Activated CD4-positive, alpha-beta T cell treated with anti-CD3 and anti-CD28 coated beads for 1 hour (primary cell): ENCODE measurements at regions not wholly inside any gene's neighbourhood (a gene's known extent, or its start where the extent isn't known, plus 50 kb on each side); places are given as distances from the start of the nearest gene placed in this dataset.

Experiments
- DNase-seq: peaks from one replicate; pipeline ENCODE4 v3.0.0-alpha.2; 2020

DNA sequence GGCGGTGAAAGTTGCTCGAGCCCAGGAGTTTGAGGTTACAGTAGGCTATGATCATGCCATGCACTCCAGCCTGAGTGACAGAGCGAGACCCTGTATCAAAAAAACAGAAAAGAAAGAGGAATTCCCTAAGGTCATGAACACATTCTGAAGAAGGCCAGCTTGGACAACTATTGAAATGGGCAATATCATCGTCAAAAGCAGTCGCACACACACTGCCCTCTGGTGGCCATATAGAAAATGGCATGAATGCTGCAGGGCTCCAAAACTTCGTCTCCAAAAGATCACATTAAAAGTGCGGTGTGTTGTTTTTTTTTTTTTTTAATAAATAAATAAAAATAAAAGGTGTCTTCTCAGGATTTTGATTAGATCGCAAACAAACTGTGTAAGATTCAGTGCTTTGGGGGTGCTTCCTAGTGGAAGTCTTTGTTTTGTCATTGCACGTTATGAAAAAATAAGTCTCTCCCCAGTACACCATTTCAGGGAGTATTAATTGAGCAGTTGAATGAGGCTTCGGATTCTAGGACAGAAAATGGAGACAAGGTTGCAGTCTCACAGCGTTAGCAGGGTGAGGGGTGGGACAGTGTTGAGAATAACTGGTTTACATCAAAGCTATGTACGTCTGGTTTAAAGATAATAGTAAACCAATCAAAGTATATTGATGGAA, 87.5 kb upstream of the FMN2 start:
- DNase-seq, result no peak

DNA sequence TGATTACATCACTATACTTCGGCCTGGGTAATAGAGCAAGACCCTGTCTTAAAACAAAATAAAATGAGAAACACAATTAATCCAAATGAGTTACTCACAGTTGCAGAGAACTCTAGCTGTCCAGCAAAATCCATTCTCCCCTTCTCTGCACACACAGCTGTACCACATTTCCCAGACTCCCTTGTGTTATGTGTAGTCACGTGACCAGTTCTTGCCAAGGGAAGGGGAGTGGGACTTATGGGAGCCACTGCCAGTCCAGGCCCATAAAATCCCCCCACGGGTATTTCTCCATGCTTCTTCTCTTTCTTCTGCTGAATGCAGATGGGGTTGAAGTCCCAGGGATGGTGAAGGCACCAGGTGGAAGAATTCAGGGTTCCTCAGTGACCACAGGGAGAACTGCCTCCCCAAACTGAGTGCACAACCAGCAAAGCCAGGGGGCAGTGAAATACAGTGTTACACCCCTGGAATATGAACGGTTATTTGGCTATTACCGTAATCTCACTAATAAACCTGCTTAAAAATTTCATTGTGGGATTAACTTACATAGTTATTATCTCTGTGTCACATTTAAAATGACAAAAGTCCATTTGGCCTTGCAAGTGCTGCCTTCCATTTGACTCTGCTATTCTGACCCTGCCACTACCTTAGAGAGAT, 85.6 kb upstream of the FMN2 start:
- no peak for DNase-seq

DNA sequence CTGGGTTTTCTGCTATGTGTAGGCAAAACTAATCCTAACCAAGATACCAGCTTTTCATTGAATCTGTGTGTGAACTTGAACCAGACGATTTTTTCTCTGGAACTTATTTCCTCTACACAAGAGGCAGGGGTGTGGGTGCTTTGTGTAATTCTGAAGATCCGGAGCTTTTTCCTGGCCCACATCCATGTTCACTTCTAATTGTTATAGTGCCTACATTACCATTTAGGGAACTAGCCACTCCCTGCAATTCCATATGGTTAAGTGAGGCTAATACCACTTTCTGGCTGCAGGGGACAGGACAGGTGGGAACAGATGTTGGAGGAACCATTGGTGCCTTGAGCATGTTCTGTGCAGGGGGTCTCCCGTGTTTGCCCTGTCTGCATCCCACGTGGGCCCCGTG, 83.4 kb upstream of the FMN2 start:
- no peak for DNase-seq

DNA sequence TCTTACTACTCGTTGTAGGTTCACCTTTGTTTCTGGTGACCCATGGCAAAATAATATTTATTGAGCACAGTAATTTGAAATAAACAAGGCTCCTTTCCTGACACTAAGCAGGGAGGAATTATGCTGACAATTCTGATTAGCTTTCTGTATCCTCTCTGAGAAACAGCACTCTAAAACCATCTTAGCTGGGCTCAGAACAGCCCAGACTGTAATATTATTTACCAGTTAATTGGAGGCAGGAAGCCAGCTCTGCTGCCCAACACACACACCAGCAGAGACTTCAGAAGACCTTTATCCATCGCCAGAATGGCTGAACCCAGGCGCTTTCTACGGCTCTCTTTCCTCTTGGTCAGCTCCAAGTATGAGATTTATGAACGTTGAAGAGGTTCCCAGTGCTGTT, 77.6 kb upstream of the FMN2 start:
- no peak for DNase-seq

DNA sequence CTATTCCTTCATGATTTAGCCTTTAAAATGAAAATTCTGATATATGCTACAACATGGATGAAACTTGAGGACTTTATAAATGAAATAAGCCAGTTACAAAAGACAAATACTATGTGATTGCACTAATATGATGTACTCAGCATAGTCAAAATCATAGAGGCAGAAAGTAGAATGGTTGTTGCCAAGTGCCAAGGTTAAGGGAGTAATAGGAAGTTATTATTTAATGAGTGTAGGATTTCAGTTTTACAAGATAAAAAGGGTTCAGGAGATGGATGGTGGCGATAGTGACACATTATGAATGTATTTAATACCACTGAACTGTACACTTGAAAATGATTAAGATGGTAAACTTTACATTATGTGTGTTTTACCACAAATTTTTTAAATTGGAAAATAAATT, 73.1 kb upstream of the FMN2 start:
- no peak for DNase-seq

DNA sequence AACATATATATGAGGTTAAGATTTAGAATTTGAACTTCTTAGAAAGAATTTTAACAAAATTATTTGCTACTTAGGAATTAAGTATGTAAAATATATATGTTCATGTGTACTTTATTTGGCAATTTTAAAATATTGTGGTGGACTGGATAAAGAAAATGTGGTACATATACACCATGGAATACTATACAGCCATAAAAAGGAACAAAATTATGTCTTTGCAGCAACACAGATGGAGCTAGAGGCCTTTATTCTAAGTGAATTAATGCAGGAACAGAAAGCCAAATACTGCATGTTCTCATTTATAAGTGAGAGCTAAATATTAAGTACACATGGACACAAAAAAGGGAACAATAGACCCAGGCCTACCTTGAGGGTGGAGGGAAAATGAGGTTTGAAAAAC, 72.2 kb upstream of the FMN2 start:
- no peak for DNase-seq

DNA sequence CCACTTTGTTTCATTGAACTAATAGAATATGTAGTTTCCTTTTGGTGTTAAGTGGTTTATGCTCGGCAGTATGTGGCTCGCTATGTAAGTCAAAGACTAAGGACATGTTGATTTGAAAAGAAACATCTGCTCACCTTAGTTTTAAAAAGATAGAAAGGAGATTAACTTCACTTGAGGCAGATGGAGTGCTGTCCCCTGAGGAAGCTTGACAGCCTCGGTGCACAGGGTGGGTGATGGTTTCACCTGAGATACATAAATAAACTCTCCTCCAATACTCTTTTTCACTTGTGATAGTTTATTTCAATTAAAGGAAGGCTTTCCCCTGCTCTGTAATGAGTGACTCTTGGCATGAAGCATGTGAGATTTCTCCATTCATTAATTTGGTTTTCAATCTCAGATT, 70.8 kb upstream of the FMN2 start:
- DNase-seq, result no peak

DNA sequence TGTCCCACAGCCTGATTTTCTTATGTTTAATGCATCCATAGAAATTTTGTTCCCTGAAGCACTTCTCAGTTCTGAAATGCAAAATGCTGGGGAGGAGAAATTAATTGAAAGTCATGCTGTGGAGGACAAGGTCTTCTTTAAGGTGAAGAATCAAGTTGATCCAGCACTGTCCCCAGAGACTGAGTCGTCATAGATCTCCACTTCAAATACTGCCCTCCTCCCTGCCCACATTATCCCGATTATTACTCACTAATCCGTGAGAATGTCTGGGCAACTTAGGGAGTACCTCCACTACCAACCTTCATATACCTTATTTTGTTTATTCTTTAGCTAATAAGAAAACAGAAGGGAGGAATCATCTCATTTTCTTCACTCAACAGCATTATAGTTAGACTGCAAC, 70.0 kb upstream of the FMN2 start:
- no peak for DNase-seq

DNA sequence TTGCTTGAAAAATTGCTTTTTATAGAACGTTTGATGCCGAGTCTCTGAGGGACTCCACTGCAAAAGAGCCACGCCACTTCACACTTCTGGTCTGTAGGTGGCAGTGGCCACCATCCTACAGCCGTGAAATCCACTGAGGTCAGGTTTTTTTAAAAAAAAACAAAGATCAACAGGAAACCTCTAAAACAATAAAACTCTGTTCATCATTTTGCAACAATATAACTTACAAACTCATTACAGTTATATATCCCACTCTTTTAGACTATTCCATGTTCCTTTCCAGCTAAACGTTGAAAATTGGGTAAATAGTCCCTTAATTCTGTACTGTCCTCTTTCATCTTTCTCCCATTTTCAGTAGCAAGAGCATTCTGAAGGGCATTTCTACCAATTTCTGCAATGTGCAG, 64.6 kb upstream of the FMN2 start:
- no peak for DNase-seq

DNA sequence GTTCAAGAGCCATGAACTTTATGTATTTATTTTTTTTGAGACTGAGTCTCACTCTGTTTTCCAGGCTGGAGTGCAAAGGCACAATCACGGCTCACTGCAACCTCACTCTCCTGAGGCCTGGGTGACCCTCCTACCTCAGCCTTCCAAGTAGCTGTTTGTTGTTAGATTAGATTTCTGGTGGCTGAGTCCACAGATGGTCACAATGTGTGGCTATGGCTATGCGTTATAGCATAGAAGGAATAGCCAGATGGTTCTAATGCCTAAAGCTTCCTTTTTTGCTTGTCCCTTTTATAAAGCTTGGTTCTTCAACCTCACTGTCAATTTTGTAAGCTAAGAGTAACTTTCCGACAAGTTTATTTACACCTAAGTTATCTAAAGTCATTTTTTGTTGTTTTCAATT, 62.3 kb upstream of the FMN2 start:
- no peak for DNase-seq

DNA sequence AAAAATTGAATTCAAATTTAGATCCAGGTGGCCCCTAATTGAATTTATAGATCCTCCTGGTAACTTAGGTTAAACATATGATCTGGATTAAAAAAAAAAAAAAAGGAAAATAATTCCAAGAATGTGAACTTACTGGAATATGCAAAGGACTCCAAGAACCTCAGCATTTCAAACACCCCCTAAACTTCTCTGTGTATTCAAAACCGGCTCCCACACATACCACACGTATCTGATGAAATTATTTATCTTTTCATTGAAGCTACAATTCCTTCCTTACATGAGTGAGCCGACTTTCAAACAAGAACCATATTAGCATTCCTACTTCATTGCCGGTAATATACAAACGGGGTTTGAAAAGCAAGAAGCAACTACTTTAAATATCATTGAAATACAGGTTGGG, 61.4 kb upstream of the FMN2 start:
- no peak for DNase-seq

DNA sequence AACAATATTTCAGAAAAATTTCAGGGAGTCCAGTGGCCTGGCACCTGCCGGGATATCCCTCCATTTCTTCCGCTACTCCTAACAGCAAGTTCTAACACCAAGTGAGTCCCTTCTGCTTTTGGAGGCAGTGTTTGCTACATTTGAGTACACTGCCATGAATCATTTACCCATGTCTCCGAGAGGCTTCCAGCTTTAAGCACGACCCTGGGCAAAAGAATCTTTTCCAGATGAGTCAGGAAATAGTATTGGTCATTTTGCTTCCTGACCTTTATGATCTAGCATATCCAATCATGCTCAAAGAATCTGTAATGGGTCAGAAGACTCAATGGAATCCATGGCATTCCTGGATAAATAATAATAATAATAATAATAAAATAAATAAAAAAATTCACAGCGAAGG, 60.7 kb upstream of the FMN2 start:
- DNase-seq, result no peak

DNA sequence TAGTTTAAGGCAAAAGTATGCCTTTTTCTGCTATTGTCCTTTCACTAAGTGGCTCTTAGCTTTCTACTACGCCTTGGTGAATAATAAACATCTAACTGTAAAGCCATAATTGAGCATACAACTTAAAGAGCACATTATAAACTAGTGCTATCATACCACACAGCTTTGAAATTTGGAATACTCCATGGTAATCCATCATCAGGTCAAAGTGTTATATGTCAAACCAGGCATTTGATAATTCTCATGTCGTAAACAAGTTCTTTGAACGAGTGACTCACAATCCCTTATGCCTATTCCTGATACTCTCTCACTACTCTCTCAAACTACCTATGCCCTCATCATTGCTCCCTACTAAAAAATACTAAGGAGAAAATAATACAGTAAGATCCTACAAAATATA, 60.3 kb upstream of the FMN2 start:
- DNase-seq, result no peak

DNA sequence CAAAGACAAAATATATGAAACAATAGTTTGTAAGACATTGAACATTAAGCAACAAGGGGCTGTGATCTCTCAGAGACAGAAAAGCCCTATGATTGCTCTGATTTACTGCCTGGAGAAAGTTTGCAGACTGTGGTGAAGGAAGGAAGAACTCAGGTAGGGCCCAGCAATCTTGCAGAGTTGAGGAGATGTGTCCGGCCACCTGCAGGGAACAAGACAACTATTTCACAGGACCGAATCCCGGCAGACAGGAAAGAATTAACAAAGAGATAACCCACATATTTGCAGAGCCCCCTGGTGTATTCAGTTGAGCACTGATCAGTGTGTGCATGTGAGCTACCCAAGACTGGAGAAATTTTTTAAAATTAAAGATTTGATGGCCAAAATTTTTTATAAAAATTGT, 58.3 kb upstream of the FMN2 start:
- DNase-seq, result no peak

DNA sequence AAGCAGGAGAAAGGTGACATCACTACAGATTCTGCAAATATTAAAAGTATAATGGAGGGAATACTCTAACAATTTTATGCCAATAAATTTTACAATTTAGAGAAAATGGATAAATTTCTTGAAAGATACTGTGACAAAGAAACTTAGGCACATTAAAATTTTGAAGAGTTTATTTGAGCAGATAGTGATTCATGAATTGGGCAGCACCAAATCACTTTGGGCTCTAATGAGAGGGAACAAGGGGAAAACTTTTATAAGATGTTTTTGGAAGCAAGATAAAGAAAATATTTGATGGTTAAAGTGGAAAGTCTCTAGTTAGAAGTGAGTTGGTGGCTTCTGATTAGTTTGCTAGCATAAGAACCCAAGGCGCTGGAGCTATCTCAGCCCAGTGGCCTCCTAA, 55.2 kb upstream of the FMN2 start:
- no peak for DNase-seq
